Transverse colon (tissue), 4 donors: ENCODE measurements at regions not wholly inside any gene's neighbourhood (a gene's known extent, or its start where the extent isn't known, plus 50 kb on each side); places are given as distances from the start of the nearest gene placed in this dataset.

Source experiments
- EP300 ChIP-seq: sonication (generic); formaldehyde crosslinking; IDR thresholded peaks from one replicate; pipeline ENCODE4 v1.6.1; 2017; ENCODE audit warnings: antibody characterized with exemption, low read depth
- POLR2AphosphoS5 ChIP-seq, 3 donors: sonication (generic); formaldehyde crosslinking; IDR thresholded peaks; one replicate each; pipeline ENCODE4 v1.6.1; 2016; ENCODE audit warnings: antibody characterized with exemption in 3 of 3
- TF ChIP-seq, protein P1 (sequence below), 5 experiments: fragments of 200-600 bp in 3 of 5; fragments of 450-650 bp in 2 of 5; sonication (generic) in 3 of 5; IDR thresholded peaks; 1 replicate in 2 of 5; 2 replicates in 3 of 5; pipeline ENCODE4 v1.5.1; 2016 to 2017; ENCODE audit warnings: antibody characterized with exemption in 5 of 5, inconsistent platforms in 3 of 5, mild to moderate bottlenecking in 2 of 5, moderate library complexity in 1 of 5

DNA sequence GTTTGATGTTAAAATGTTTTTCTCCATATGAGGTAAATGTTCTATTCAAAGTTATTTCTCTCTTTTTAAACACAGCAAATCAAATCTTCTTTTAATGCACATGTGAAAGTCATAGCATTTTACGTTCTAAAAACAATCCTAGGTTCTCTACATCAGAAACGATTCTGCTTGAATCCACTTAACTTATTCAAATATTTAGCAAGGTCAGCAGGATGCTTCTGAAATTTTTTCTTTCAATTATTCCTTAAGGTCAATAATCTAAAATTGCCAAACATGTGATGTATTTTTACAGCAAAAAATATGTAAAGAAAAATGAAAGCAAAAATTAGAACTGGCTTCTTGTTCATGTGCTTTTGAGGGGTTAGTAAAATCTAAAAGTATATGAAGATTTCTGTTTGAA is 106.7 kb downstream of the TM2D1 start:
- TF ChIP-seq POLR2AphosphoS5 (IDR thresholded peaks at IDR 0.05): no peak
- TF ChIP-seq, protein P1, sequence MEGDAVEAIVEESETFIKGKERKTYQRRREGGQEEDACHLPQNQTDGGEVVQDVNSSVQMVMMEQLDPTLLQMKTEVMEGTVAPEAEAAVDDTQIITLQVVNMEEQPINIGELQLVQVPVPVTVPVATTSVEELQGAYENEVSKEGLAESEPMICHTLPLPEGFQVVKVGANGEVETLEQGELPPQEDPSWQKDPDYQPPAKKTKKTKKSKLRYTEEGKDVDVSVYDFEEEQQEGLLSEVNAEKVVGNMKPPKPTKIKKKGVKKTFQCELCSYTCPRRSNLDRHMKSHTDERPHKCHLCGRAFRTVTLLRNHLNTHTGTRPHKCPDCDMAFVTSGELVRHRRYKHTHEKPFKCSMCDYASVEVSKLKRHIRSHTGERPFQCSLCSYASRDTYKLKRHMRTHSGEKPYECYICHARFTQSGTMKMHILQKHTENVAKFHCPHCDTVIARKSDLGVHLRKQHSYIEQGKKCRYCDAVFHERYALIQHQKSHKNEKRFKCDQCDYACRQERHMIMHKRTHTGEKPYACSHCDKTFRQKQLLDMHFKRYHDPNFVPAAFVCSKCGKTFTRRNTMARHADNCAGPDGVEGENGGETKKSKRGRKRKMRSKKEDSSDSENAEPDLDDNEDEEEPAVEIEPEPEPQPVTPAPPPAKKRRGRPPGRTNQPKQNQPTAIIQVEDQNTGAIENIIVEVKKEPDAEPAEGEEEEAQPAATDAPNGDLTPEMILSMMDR (IDR thresholded peaks at IDR 0.05): no peak
- TF ChIP-seq EP300: no peak
